ENCODE measurements at regions not wholly inside any gene's neighbourhood (a gene's known extent, or its start where the extent isn't known, plus 50 kb on each side); places are given as distances from the start of the nearest gene placed in this dataset.

- TF ChIP-seq CTCF (conservative IDR thresholded peaks at IDR 0.05; ENCODE audit: low read depth, low read length) (no peak), EZH2 (IDR thresholded peaks at IDR 0.05; ENCODE audit: borderline replicate concordance, low read depth, low read length, poor library complexity, severe bottlenecking) (no peak)
Observed at GRCh38 chr11:70656252-70656651, 257.9 kb downstream of the CTTN start.

Data from A673 (cell line).